HEK293 (cell line): ENCODE measurements at regions not wholly inside any gene's neighbourhood (a gene's known extent, or its start where the extent isn't known, plus 50 kb on each side); places are given as distances from the start of the nearest gene placed in this dataset.

Experiments used
- PRDM1 ChIP-seq: fragments of 450-650 bp; formaldehyde crosslinking; IDR thresholded peaks from 2 replicates; pipeline ENCODE4; 2016; ENCODE audit warnings: missing biosample characterization, missing genetic modification characterization
- TCF7L2 ChIP-seq: IDR thresholded peaks from 2 replicates; pipeline ENCODE4 v1.6.1; 2011; ENCODE audit warnings: low read depth, mild to moderate bottlenecking, inconsistent platforms, low read length, moderate library complexity, borderline replicate concordance
- ZNF274 ChIP-seq, 2 experiments: fragments of 200-500 bp in 1 of 2; fragments of 450-650 bp in 1 of 2; sonication (Bioruptor generic) in 1 of 2; formaldehyde crosslinking in 1 of 2; IDR thresholded peaks; 2 replicates each; pipeline versions ENCODE4 v1.5.1 to v1.6.1; 2014 to 2016; ENCODE audit warnings: borderline replicate concordance in 1 of 2, inconsistent platforms in 1 of 2, low read length in 1 of 2, missing biosample characterization in 1 of 2, missing genetic modification characterization in 1 of 2
- TF ChIP-seq, protein P1 (sequence below): fragments of 450-650 bp; formaldehyde crosslinking; IDR thresholded peaks from 2 replicates; pipeline ENCODE4 v1.5.1; 2016; ENCODE audit warnings: missing biosample characterization, missing genetic modification characterization
- TF ChIP-seq, protein P2 (sequence below): fragments of 450-650 bp; formaldehyde crosslinking; IDR thresholded peaks from 2 replicates; pipeline ENCODE4 v1.5.1; 2016; ENCODE audit warnings: missing biosample characterization, missing genetic modification characterization, low read depth
- TF ChIP-seq, protein P3 (sequence below): fragments of 450-650 bp; formaldehyde crosslinking; IDR thresholded peaks from 2 replicates; pipeline ENCODE4 v1.5.1; 2016; ENCODE audit warnings: missing biosample characterization, missing genetic modification characterization

DNA sequence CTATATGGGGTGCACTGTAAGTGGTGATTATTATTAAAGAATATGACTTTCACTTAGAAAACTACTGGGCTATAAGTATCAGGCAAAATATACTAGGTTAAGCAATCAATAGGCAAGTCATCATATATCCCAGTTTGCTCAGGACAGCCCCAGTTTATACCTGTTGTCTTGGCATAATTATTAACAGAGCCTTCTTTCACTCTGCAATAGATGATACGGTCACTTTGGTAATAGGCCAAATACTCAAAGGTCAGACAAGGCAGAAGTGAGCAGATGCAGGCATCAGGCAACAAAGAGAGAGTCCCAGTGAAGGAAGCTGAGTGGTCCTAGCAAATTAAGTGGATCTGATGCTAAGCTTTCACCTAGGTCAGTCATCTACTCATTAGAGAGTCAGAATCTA is 599.9 kb downstream of the LMO4 start:
- TF ChIP-seq, protein P1, sequence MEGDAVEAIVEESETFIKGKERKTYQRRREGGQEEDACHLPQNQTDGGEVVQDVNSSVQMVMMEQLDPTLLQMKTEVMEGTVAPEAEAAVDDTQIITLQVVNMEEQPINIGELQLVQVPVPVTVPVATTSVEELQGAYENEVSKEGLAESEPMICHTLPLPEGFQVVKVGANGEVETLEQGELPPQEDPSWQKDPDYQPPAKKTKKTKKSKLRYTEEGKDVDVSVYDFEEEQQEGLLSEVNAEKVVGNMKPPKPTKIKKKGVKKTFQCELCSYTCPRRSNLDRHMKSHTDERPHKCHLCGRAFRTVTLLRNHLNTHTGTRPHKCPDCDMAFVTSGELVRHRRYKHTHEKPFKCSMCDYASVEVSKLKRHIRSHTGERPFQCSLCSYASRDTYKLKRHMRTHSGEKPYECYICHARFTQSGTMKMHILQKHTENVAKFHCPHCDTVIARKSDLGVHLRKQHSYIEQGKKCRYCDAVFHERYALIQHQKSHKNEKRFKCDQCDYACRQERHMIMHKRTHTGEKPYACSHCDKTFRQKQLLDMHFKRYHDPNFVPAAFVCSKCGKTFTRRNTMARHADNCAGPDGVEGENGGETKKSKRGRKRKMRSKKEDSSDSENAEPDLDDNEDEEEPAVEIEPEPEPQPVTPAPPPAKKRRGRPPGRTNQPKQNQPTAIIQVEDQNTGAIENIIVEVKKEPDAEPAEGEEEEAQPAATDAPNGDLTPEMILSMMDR (tag by site-specific recombination) = no peak
- TF ChIP-seq, protein P2, sequence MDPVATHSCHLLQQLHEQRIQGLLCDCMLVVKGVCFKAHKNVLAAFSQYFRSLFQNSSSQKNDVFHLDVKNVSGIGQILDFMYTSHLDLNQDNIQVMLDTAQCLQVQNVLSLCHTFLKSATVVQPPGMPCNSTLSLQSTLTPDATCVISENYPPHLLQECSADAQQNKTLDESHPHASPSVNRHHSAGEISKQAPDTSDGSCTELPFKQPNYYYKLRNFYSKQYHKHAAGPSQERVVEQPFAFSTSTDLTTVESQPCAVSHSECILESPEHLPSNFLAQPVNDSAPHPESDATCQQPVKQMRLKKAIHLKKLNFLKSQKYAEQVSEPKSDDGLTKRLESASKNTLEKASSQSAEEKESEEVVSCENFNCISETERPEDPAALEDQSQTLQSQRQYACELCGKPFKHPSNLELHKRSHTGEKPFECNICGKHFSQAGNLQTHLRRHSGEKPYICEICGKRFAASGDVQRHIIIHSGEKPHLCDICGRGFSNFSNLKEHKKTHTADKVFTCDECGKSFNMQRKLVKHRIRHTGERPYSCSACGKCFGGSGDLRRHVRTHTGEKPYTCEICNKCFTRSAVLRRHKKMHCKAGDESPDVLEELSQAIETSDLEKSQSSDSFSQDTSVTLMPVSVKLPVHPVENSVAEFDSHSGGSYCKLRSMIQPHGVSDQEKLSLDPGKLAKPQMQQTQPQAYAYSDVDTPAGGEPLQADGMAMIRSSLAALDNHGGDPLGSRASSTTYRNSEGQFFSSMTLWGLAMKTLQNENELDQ (tag by site-specific recombination) = no peak
- no peak for TF ChIP-seq PRDM1 (tag by site-specific recombination)
- TF ChIP-seq, protein P3, sequence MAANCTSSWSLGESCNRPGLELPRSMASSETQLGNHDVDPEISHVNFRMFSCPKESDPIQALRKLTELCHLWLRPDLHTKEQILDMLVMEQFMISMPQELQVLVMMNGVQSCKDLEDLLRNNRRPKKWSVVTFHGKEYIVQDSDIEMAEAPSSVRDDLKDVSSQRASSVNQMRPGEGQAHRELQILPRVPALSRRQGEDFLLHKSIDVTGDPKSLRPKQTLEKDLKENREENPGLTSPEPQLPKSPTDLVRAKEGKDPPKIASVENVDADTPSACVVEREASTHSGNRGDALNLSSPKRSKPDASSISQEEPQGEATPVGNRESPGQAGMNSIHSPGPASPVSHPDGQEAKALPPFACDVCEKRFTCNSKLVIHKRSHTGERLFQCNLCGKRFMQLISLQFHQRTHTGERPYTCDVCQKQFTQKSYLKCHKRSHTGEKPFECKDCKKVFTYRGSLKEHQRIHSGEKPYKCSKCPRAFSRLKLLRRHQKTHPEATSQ (tag by site-specific recombination) = no peak
- no peak for TF ChIP-seq ZNF274 (IDR thresholded peaks at IDR 0.05; ENCODE audit: low read length)
- no peak for TF ChIP-seq ZNF274 (tag by site-specific recombination; IDR thresholded peaks at IDR 0.05; ENCODE audit: borderline replicate concordance)
- TF ChIP-seq TCF7L2 = no peak
